ENCODE measurements at regions not wholly inside any gene's neighbourhood (a gene's known extent, or its start where the extent isn't known, plus 50 kb on each side); places are given as distances from the start of the nearest gene placed in this dataset.

DNA sequence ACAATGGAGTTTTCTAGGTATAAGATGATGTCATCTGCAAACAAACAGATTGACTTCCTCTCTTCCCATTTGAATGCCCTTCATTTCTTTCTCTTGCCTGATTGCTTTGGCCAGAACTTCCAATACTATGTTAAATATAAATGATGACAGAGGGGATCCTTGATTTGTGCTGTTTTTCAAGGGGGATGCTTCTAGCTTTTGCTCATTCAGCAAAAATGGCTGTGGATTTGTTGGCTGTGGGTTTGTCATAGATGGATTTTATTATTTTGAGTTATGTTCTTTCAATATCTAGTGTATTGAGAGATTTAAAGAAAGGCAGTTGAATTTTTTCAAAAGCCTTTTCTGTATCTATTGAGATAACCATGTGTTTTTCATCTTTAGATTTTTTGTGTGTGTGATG is 662.4 kb upstream of the EYS start:
- H3K4me1 ChIP-seq (replicated peaks in 1 of 4; ENCODE audit: control insufficient read depth in 3 of 4, insufficient read depth in 4 of 4, low read length in 3 of 4): no peaks in the 10 kb centered on the region
- H3K4me3 ChIP-seq (ENCODE audit: extremely low read depth in 1 of 4, insufficient read depth in 2 of 4, low read depth in 3 of 4, low read length in 4 of 4): no peak overlapping the region
- H4K20me1 ChIP-seq (replicated peaks in 1 of 2; ENCODE audit: control insufficient read depth in 1 of 2, insufficient read depth in 2 of 2, low read length in 2 of 2): no peaks in the 10 kb centered on the region
- H2BK120ac ChIP-seq (replicated peaks; ENCODE audit: low read depth, low read length): no peak overlapping the region
- H3K4ac ChIP-seq (replicated peaks; ENCODE audit: insufficient read length, low read depth, low read length): no peak overlapping the region
- POLR2A ChIA-PET (ENCODE audit: partially characterized antibody): no interaction called here
- no peak overlapping the region for H3K56ac ChIP-seq (replicated peaks; ENCODE audit: insufficient read length, low read depth, low read length)
- H3K14ac ChIP-seq (ENCODE audit: insufficient read length): no peak overlapping the region
- H2AFZ ChIP-seq (ENCODE audit: low read length): no peak overlapping the region
- H3K27me3 ChIP-seq (replicated peaks in 1 of 4; ENCODE audit: control insufficient read depth in 3 of 4, extremely low read depth in 1 of 4, insufficient read depth in 3 of 4, low read length in 3 of 4): peaks cover 22 to 53% (median 33%) of the 10 kb centered on the region in 4 experiments
- no peaks in the 10 kb centered on the region; a peak in 1 of 4 replicates for H3K9me3 ChIP-seq (ENCODE audit: insufficient read depth in 2 of 2, low read depth in 1 of 2, low read length in 1 of 2)
- no peak for DNase-seq (ENCODE audit: low read depth in 1 of 2, low spot score in 2 of 2)
- H3K4me2 ChIP-seq (ENCODE audit: insufficient read depth in 1 of 2, low read depth in 2 of 2, low read length in 2 of 2): no peak overlapping the region
- no peaks in the 10 kb centered on the region for H3K79me2 ChIP-seq (ENCODE audit: control insufficient read depth in 1 of 2, insufficient read depth in 2 of 2, low read length in 2 of 2)
- H2BK20ac ChIP-seq (ENCODE audit: low read length): no peak overlapping the region
- no peak overlapping the region for H4K5ac ChIP-seq (ENCODE audit: insufficient read length, low read depth, low read length)
- CTCF ChIA-PET (ENCODE audit: partially characterized antibody): no interaction called here
- H3K27ac ChIP-seq (ENCODE audit: low read depth, low read length): no peak overlapping the region
- H2BK5ac ChIP-seq (ENCODE audit: low read depth, low read length): no peak overlapping the region
- no peak overlapping the region for H3K23ac ChIP-seq (ENCODE audit: insufficient read length)
- H3K23me2 ChIP-seq (ENCODE audit: low read depth, low read length): no peaks in the 10 kb centered on the region
- no peaks in the 10 kb centered on the region for H3K79me1 ChIP-seq (ENCODE audit: low read depth, low read length)
- H3K36me3 ChIP-seq (ENCODE audit: control insufficient read depth in 2 of 4, insufficient read depth in 4 of 4, low read length in 3 of 4): no peaks in the 10 kb centered on the region
- no peak overlapping the region for H3K9ac ChIP-seq (replicated peaks in 1 of 4; ENCODE audit: extremely low read depth in 1 of 4, low read depth in 3 of 4, low read length in 3 of 4)
- no peak overlapping the region for H3K18ac ChIP-seq (ENCODE audit: extremely low read depth, low read length)
- no peak overlapping the region for H4K91ac ChIP-seq (replicated peaks; ENCODE audit: insufficient read length, low read length)
- H4K8ac ChIP-seq (ENCODE audit: extremely low read depth, insufficient read depth, low read length): no peak overlapping the region
- no peak for FAIRE-seq
- no peak overlapping the region for H2AK5ac ChIP-seq (ENCODE audit: low read depth, low read length)
- no peak overlapping the region for H2BK12ac ChIP-seq (ENCODE audit: low read depth, low read length)
- H2BK15ac ChIP-seq (ENCODE audit: low read length): no peak overlapping the region
- no peak for TF ChIP-seq GABPA (IDR thresholded peaks at IDR 0.05; ENCODE audit: borderline replicate concordance, insufficient read depth, low read length)
- no peak for TF ChIP-seq RNF2 (IDR thresholded peaks at IDR 0.05; ENCODE audit: borderline replicate concordance, low read depth, low read length, missing control alignments, poor library complexity, severe bottlenecking)
- TF ChIP-seq CBX8 (IDR thresholded peaks at IDR 0.05; ENCODE audit: borderline replicate concordance, low read depth, low read length): no peak
- no peak for TF ChIP-seq SUZ12 (IDR thresholded peaks at IDR 0.05; ENCODE audit: low read length)

Measured in H1 (cell line).